Endothelial cell of umbilical vein (primary cell): ENCODE measurements at regions not wholly inside any gene's neighbourhood (a gene's known extent, or its start where the extent isn't known, plus 50 kb on each side); places are given as distances from the start of the nearest gene placed in this dataset.

Source experiments
- BruUV-seq: library from RNA; stranded (reverse); fragments of 400-500 nt; replicated peaks from 2 replicates; lab custom pipeline; 2021; lab: Mats Ljungman, UMichigan
- CTCF ChIA-PET: fragments of 300-600, 350-600 bp; sonication (Branson Sonifier 250); formaldehyde crosslinking; loops from one replicate; lab custom pipeline; 2021; ENCODE audit warnings: antibody characterized with exemption, inconsistent platforms; lab: Charles Lee
- POLR2A ChIA-PET: fragments of 300-600, 350-600 bp; sonication (Branson Sonifier 250); formaldehyde crosslinking; loops from one replicate; lab custom pipeline; 2021; ENCODE audit warnings: antibody characterized with exemption, inconsistent platforms; lab: Charles Lee
- DNase-seq: peaks from one replicate; pipeline ENCODE4 v3.0.0-alpha.2; 2011; ENCODE audit warnings: low read depth, low spot score
- FAIRE-seq: peaks from 2 replicates; lab custom pipeline; 2011; peaks lifted over from hg19 to GRCh38; lab: Jason Lieb, UNC
- H2AFZ ChIP-seq: 2 replicates; pipeline ENCODE4 v1.6.0; 2012; ENCODE audit warnings: low read depth, low read length, control low read depth, inconsistent platforms
- H3K27ac ChIP-seq: 2 replicates; pipeline ENCODE4 v1.5.1; 2011; ENCODE audit warnings: low read depth, mild to moderate bottlenecking, control low read depth, low read length, moderate library complexity; ENCODE audit not compliant: insufficient read depth
- H3K27me3 ChIP-seq, 2 experiments: 2 replicates each; pipeline versions ENCODE4 v1.6.0 to v1.6.1; 2011; ENCODE audit warnings: low read length in 2 of 2, mixed read lengths in 1 of 2; ENCODE audit not compliant: control insufficient read depth in 2 of 2, insufficient read depth in 2 of 2
- H3K36me3 ChIP-seq, 2 experiments: 2 replicates in 1 of 2; 3 replicates in 1 of 2; pipeline ENCODE4 v1.5.1; 2011; ENCODE audit warnings: low read length in 2 of 2, mild to moderate bottlenecking in 1 of 2, moderate library complexity in 1 of 2; ENCODE audit not compliant: control insufficient read depth in 2 of 2, insufficient read depth in 2 of 2; ENCODE audit errors: extremely low read depth in 1 of 2
- H3K4me1 ChIP-seq: 3 replicates; pipeline ENCODE4 v1.5.1; 2011; ENCODE audit warnings: mild to moderate bottlenecking, low read length; ENCODE audit not compliant: control insufficient read depth, insufficient read depth; ENCODE audit errors: extremely low read depth
- H3K4me2 ChIP-seq: 2 replicates; pipeline ENCODE4 v1.6.1; 2011; ENCODE audit warnings: low read length, control low read depth, mixed read lengths; ENCODE audit not compliant: insufficient read depth
- H3K4me3 ChIP-seq, 3 experiments: fragments of 200-600 bp in 1 of 3; sonication (generic), shearing (Covaris generic) in 1 of 3; replicated peaks in 1 of 3; 2 replicates each; pipeline ENCODE4 v1.5.1; 2011 to 2016; ENCODE audit warnings: control low read depth in 3 of 3, low read length in 3 of 3, mild to moderate bottlenecking in 2 of 3, inconsistent platforms in 1 of 3, low read depth in 1 of 3, moderate library complexity in 1 of 3; ENCODE audit not compliant: insufficient read depth in 1 of 3
- H3K79me2 ChIP-seq: 2 replicates; pipeline ENCODE4 v1.6.0; 2012; ENCODE audit warnings: low read length, inconsistent platforms; ENCODE audit not compliant: control insufficient read depth, insufficient read depth
- H3K9ac ChIP-seq: replicated peaks from 2 replicates; pipeline ENCODE3; 2011; ENCODE audit warnings: low read length, control low read depth; ENCODE audit not compliant: insufficient read depth; ENCODE audit errors: extremely low read depth
- H3K9me1 ChIP-seq: replicated peaks from 3 replicates; pipeline ENCODE4 v1.6.0; 2011; ENCODE audit warnings: mild to moderate bottlenecking, low read length; ENCODE audit not compliant: control insufficient read depth, insufficient read depth; ENCODE audit errors: extremely low read depth
- H3K9me3 ChIP-seq: replicated peaks from 2 replicates; pipeline ENCODE4 v1.5.1; 2012; ENCODE audit warnings: low read length, inconsistent platforms; ENCODE audit not compliant: control insufficient read depth, insufficient read depth
- H4K20me1 ChIP-seq: replicated peaks from 2 replicates; pipeline ENCODE3; 2011; ENCODE audit warnings: mild to moderate bottlenecking, low read length; ENCODE audit not compliant: control insufficient read depth, insufficient read depth; ENCODE audit errors: extremely low read depth
- EZH2 ChIP-seq: IDR thresholded peaks from 2 replicates; pipeline ENCODE4 v1.6.1; 2012; ENCODE audit warnings: borderline replicate concordance, low read depth, mild to moderate bottlenecking, moderate library complexity, low read length, inconsistent platforms; ENCODE audit not compliant: severe bottlenecking
- FOS ChIP-seq: IDR thresholded peaks from 2 replicates; pipeline ENCODE4 v1.6.1; 2011; ENCODE audit warnings: mild to moderate bottlenecking, low read length, moderate library complexity, borderline replicate concordance; ENCODE audit not compliant: insufficient read depth
- GATA2 ChIP-seq: IDR thresholded peaks from 2 replicates; pipeline ENCODE4 v1.7.0; 2011; ENCODE audit warnings: low read depth, mild to moderate bottlenecking, moderate library complexity, mixed read lengths, low read length; ENCODE audit not compliant: insufficient read length, insufficient read depth
- JUN ChIP-seq: IDR thresholded peaks from 2 replicates; pipeline ENCODE4 v1.6.1; 2011; ENCODE audit warnings: borderline replicate concordance, low read depth; ENCODE audit not compliant: insufficient read length, insufficient read depth
- MYC ChIP-seq: IDR thresholded peaks from one replicate; pipeline ENCODE4 v1.6.1; 2011; ENCODE audit warnings: mild to moderate bottlenecking, low read depth, low read length
- POLR2A ChIP-seq: IDR thresholded peaks from 2 replicates; pipeline ENCODE4 v1.6.1; 2012; ENCODE audit warnings: low read depth, mild to moderate bottlenecking, control low read depth, low read length
- POLR2AphosphoS5 ChIP-seq: IDR thresholded peaks from 2 replicates; pipeline ENCODE4 v1.6.1; 2012; ENCODE audit warnings: low read depth, mild to moderate bottlenecking, control low read depth, low read length, moderate library complexity; ENCODE audit not compliant: insufficient read depth
- dilution Hi-C: fragments of 300-500 bp; cut with MboI; formaldehyde crosslinking; loops from one replicate; pipeline ENCODE4 v1.15.0; 2019; ENCODE audit warnings: low sequenced_read_pairs; ENCODE audit not compliant: extremely low pct_ligation_motif_present
- intact Hi-C: fragments of 100-400 bp; cut with micrococcal nuclease; formaldehyde crosslinking; loops from one replicate; pipeline ENCODE4 v1.10.0; 2022
- TF ChIP-seq, protein P1 (sequence below): IDR thresholded peaks from 2 replicates; pipeline ENCODE4 v1.6.1; 2011; ENCODE audit not compliant: insufficient read depth, insufficient read length
- TF ChIP-seq, protein P2 (sequence below), 2 donors: IDR thresholded peaks; 1 replicate in 1 of 2; 2 replicates in 1 of 2; pipeline ENCODE4 v1.5.1; 2011; ENCODE audit warnings: low read length in 2 of 2, mild to moderate bottlenecking in 2 of 2, moderate library complexity in 2 of 2, control low read depth in 1 of 2, inconsistent platforms in 1 of 2, low read depth in 1 of 2; ENCODE audit not compliant: insufficient read depth in 1 of 2; ENCODE audit errors: extremely low read depth in 1 of 2

DNA sequence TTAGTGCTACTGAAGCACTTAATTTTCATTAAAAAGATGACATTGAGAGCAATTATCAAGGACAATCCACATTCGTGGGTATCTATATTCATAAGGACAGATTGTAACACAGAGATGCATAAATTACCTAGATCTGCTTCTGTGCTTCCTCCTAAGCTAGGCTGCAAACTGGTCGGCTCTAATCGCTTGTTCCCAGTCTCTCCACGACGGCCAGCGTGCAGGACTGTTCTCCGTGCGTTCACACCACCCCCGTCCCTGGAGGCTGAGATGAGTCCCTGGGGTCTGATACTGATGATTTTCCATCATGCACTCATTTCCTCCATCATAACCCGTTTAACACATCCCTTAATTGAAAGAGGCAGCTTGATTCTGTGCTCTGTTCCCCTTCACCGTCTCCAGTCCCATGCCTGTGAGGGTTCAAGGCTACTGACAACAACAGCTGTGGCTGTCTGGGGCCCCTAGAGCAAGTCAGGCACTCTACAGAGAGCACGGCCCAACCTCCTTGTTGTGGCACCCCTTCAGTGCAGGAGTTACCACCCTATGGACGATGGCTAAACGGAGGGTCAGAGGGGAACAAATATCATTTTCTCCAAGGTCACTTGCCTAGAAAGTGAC is 469.6 kb downstream of the NPHP4 start:
- H3K4me3 ChIP-seq: no peak overlapping the region
- no peaks in the 10 kb centered on the region for H3K27me3 ChIP-seq
- H3K27ac ChIP-seq: no peak overlapping the region
- no peaks in the 10 kb centered on the region for H3K9me3 ChIP-seq
- no peak overlapping the region for H3K4me2 ChIP-seq
- BruUV-seq: no TSS peak
- H3K9me1 ChIP-seq: no peaks in the 10 kb centered on the region
- intact Hi-C loops: no loop called here
- no peak for DNase-seq
- H3K36me3 ChIP-seq: no peaks in the 10 kb centered on the region
- no peak overlapping the region for H2AFZ ChIP-seq
- dilution Hi-C loops: no loop called here
- no peak for FAIRE-seq
- no peaks in the 10 kb centered on the region for H3K79me2 ChIP-seq
- ChIA-PET POLR2A (no interaction called here), CTCF (interaction anchor here (1.1 kb wide), 1 partner anchor 12 kb away, joined by 3 read pairs; no protein-coding TSS in a partner anchor)
- no peak overlapping the region for H3K9ac ChIP-seq
- no peaks in the 10 kb centered on the region for H4K20me1 ChIP-seq
- H3K4me1 ChIP-seq: no peaks in the 10 kb centered on the region
- TF ChIP-seq POLR2AphosphoS5 (no peak), POLR2A (no peak), JUN (no peak), FOS (no peak), EZH2 (no peak), GATA2 (no peak), MYC (no peak)
- TF ChIP-seq, protein P1, sequence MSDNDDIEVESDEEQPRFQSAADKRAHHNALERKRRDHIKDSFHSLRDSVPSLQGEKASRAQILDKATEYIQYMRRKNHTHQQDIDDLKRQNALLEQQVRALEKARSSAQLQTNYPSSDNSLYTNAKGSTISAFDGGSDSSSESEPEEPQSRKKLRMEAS: no peak
- TF ChIP-seq, protein P2, sequence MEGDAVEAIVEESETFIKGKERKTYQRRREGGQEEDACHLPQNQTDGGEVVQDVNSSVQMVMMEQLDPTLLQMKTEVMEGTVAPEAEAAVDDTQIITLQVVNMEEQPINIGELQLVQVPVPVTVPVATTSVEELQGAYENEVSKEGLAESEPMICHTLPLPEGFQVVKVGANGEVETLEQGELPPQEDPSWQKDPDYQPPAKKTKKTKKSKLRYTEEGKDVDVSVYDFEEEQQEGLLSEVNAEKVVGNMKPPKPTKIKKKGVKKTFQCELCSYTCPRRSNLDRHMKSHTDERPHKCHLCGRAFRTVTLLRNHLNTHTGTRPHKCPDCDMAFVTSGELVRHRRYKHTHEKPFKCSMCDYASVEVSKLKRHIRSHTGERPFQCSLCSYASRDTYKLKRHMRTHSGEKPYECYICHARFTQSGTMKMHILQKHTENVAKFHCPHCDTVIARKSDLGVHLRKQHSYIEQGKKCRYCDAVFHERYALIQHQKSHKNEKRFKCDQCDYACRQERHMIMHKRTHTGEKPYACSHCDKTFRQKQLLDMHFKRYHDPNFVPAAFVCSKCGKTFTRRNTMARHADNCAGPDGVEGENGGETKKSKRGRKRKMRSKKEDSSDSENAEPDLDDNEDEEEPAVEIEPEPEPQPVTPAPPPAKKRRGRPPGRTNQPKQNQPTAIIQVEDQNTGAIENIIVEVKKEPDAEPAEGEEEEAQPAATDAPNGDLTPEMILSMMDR (IDR thresholded peaks at IDR 0.05; ENCODE audit: extremely low read depth in 1 of 2, insufficient read depth in 1 of 2, low read depth in 1 of 2, low read length in 2 of 2): no peak
